ENCODE measurements at regions not wholly inside any gene's neighbourhood (a gene's known extent, or its start where the extent isn't known, plus 50 kb on each side); places are given as distances from the start of the nearest gene placed in this dataset.
A peak's percentile ranks its signal among the peaks of the same experiment; 100 is the strongest.

DNA sequence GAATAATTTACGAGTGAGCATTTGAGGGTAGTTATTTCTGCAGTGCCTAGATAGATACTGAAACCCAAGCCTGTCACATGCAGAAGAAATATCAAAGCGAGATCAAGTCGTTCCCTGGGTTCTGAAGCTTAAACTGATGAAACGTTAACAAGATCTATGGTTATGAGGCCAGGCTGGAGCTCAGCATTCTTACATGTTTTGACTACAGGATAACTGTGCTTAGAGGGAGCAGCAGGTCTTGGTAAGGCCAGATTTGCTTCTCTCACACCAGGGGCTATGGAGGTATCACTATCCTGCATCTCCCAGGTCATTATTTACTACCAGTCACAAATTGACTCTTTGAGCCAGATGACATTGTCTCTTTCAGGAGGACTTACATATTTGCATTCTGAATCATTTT is 1401.4 kb upstream of the PRMT6 start:
- DNase-seq, result no peak

DNA sequence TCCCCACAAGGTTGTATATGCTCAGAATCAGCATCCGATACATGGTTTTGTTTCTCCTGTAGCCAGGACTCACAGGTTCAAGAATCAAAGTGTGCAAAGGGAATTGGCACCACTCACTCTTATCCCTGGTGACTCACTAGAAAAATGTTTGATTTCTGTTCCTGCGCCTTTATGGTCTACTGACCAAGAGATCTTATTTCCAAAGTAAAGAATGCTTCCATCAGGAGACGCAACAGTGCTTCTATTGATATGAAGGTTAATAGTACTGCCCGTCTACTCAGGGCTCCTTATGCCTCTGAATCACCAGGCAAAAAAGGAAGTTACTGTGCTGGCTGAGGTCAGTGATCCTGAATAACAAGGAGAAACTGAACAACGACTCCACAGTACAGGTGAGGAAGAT is 1392.0 kb upstream of the PRMT6 start:
- DNase-seq, result no peak

DNA sequence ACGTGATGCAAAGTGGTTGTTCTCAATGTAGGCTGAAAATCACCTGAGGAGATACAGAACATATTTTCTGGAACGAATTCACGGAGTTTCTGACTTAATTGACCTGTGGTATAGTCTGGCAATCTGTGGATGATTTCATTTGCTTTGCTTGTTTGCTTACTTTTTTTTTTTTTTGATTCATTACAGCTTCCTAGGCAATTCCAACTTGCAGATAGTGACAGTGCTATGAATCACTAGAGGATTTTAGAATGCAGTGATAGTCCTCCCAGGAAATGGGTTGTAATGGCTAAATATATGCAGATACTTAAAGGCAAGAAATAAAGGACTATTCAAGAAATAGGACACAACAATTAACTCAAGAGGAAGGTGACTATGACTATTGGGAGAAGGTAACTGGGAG is 1378.1 kb upstream of the PRMT6 start:
- DNase-seq, result no peak

DNA sequence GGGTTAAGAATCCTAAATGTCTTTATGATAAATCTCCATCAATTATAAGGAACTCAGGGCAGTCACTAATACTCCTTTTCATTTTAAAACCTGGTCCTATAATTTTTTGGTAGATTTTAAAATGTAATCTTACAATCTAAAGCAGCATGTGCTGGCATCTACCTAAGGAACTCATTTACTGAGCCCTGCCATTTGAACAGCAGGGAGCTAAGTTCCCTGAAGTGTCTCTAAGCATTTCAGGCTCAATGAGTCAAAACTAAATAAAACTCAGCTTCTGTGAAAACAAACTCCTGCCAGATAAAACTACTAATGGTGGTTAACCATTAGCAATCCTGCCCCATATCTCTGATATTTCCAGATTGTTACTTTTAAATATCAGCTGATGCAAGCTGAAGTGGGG is 1371.8 kb upstream of the PRMT6 start:
- DNase-seq, result no peak

- DNase-seq, result no peak
Measured at GRCh38 chr1:105686026-105686425, 1370.4 kb upstream of the PRMT6 start.

DNA sequence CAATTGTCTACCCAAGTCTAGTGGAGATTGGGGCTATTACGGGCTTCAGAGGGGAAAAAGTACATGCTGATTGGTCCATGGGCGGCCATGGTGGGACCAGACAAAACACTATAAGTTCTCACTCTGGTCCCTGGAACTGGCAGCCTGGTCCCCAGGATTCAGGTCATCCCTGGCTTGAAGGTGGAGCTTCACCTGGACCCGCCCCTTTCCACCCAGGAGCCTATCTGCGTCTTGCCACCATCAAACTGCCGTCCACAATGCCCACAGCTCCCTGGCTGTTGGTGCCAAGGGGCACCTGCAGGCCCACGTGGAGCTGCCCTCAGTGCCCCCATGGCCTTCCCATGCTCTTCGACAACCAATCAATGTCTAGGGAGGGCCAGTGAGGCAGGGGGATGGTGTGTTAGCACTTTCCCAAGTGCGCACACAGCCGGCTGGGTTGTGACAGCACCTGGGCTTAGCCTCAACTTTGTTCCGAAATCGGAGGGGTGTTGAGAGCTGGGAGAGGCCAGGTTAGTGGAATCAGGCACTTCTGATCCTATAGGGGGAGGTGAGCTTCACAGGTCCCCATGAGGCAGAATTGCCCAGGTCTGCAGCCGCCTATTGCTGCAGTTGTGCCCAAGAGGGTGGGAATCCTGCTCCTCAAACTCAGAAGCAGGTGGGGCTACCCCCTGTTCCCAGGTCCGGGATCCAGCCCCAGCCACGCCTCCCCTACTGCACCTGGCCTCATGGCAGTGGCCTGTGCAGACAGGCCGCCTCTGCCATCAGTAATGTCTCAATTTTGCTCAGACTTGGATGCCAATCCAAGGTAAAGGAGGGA is 1369.4 kb upstream of the PRMT6 start:
- no peak for DNase-seq

- no peak for DNase-seq
Measured at GRCh38 chr1:105700723-105701122, 1355.8 kb upstream of the PRMT6 start.

GRCh38 chr1:105724286-105724685 is 1332.2 kb upstream of the PRMT6 start:
- no peak for DNase-seq

DNA sequence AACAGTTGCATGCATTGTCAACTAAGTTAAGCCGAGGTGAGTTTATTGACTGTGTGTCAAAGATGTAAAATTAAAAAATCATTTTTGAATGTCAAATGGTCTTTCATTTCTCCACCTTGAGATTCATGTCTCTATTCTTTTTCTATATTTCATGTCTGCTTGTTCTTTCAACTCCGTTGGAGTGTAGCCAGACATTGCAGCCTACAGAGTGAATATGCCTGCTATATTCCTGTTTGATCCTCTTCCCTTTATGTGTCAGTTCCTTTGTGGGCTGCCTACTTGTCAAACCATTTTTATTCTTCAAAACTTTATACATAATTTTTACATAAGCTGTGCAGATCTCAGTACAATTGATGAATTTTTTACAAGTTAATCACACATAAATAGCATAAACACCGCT is 1325.8 kb upstream of the PRMT6 start:
- no peak for DNase-seq

DNA sequence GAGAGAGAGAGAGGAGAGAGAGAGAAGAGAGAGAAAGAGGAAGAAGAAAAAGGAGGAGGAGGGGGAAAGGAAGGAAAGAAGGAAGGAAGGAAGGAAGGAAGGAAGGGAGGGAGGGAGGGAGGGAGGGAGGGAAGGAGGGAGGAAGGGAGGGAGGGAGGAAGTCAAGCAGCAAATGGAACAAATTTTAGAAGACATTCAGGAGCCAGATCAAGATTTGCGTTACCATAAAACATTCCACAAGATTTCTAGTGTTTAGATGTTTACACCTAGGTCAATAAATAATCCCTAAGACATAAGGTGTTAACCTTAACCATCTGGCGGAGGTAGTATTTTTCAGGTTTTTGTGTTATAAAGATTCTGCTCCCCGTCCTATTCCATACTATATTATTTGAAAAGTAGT is 1320.1 kb upstream of the PRMT6 start:
- DNase-seq, result no peak

GRCh38 chr1:105779727-105780126 is 1276.7 kb upstream of the PRMT6 start:
- DNase-seq, result no peak

DNA sequence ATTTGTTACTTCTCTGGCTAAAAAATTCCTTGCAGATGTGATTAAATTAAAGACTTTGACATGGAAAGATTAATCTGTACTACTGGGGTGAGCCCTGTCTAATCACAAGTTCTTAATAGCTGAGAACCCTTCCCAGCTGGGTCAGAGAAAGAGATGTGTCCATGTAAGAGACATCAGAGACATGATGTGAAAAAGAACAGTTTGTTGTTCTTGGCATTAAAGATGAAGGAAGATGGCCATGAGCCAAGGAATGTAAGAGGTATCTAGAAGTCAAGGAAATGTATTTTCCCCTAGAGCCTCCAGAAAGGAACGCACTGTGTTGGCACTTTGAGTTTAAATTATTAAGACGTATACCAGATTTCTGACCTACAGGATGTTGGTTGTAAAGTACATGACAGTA is 1271.5 kb upstream of the PRMT6 start:
- no peak for DNase-seq

DNA sequence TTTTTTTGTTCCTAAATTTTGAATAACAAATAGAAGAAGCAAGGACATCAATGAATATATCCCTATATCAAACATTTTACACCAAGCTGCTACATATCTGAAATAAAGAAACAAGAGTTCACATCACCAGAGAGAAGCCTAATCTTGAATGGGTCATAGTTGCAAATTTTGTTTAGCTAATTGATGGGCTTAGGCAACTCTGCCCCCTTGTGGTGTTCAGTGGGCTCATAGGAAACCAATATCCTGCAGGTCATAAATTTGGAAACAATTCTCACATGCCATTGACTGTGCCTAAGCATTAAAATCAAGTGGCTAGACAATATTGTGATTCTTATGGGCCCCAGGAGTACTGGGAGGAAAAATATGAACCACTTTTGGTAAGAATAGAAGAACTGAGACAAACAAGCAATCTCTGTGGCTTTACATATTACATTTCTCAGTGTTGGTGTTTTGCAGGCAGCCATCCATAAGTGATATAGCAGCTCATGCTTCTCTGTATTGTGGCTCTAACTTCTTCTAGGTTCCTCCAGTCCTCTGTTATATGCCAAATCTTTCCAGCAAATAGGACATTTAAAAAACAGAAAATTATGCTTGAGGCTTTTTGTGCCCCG is 1262.8 kb upstream of the PRMT6 start:
- peak; percentile 69 for DNase-seq

DNA sequence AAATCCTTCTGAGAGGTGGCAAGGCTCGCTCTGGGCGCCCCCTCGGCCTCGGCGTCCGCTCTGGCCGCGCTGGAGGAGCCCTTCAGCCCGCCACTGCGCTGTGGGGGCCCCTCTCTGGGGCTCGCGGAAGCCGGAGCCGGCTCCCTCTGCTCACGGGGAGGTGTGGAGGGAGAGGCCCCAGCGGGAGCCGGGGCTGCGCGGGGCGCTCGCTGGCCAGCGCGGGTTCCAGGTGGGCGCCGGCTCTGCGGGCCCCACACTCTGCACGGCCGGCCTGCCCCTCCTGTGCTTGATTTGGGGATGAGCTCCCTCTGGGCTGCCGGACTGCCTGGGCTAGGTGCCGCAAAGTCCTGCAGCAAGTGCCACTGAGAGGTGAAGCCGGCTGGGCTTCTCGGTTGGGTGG is 1260.7 kb upstream of the PRMT6 start:
- DNase-seq, result no peak

- DNase-seq, result peak; percentile 8
Measured at GRCh38 chr1:105830571-105831146, 1225.8 kb upstream of the PRMT6 start.

DNA sequence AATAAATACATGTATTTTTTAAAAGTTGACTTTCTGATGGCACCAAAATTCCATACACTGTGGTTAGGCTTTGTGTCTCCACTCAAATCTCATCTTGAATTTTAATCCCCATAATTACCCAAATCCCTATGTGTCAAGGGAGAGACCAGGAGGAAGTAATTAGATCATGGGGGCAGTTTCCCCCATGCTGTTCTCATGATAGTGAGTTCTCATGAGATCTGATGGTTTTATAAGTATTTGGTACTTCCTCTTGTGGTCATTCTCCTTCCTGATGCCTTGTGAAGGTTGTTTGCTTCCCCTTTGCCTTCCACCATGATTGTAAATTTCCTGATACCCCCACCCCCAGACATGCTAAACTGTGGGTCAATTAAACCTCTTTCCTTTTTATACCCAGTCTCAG is 1218.4 kb upstream of the PRMT6 start:
- no peak for DNase-seq

GRCh38 chr1:105865546-105865945 is 1190.9 kb upstream of the PRMT6 start:
- no peak for DNase-seq

DNA sequence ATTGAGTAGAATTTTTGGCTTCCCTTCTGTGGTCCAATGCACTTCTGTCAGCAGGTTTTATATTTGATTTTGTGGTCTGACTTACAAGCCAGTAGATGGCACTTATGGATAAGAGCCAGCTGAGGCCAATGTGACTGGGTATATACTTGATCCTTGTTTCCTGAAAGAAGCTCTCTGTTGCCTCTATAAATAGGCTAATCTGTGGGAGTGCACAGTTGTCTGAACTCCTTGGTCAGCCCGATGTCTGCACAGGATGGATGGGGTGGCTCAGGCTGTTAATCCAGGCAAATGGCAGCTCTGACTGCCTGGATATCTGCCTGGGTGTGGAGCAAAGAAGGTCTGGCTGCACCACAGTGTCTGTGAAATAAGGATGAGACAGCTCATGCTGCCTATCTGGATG is 1183.7 kb upstream of the PRMT6 start:
- DNase-seq, result no peak

GRCh38 chr1:105874621-105875020 is 1181.9 kb upstream of the PRMT6 start:
- no peak for DNase-seq

- DNase-seq, result no peak
Measured at GRCh38 chr1:105886309-105886708, 1170.2 kb upstream of the PRMT6 start.

DNA sequence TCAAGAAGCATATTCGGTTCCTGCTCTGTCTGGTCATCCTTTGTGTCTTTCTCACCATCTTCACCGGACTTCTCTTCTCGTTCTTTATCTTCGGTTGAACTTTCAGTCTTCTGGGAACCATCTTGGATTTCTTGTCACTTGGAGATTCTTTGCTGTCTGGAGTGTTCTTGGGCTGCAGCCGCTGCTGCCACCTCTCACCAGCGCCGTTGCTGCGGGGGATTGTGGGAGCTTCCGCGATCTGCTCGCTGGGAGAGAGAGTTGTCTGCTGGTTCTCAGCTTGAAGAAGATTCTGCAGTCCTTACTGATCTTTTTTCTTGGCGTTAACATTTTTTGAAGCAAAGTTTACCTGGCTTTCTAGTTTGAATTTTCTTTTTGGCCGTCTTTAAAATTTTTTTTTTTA is 1165.2 kb upstream of the PRMT6 start:
- no peak for DNase-seq

GRCh38 chr1:105894006-105894405 is 1162.5 kb upstream of the PRMT6 start:
- DNase-seq, result no peak

DNA sequence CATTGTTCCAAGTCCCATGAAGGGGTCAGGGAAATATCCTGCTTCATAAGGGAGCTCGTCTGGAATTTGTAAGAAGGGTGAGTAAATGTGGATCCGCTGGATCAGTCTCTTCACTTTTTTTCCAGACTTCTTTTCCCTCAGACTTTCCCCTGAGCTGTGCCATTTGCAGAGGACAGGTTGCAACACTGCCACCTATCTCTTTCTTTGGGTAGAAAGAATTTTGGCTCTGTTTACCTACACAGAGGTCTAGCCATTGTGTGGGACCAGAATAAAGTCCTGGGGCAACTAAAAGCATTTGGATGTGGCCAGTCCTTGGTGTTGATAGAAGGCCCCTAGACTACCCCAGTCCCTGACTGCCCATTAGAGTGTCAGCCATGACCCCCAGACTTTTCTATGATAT is 1146.7 kb upstream of the PRMT6 start:
- no peak for DNase-seq

DNA sequence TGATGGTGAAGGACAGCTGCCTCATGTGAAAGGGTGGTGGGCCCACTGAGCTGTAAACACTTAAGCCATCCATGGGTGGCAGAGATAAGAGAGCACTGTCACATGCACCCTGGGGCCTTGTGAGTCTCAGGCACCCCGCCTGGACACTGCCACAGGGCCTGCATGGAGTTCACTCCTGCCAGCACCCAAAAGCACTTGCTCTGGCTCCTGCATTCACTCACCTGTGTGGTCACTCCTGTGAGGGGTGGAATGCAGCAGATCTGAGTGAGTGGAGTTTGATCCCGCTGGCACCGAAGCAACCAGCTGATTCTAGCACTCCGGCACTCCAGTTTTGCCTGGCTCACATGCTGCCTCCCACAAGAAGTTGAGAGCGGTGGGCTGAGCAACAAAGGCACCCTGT is 1142.1 kb upstream of the PRMT6 start:
- no peak for DNase-seq

DNA sequence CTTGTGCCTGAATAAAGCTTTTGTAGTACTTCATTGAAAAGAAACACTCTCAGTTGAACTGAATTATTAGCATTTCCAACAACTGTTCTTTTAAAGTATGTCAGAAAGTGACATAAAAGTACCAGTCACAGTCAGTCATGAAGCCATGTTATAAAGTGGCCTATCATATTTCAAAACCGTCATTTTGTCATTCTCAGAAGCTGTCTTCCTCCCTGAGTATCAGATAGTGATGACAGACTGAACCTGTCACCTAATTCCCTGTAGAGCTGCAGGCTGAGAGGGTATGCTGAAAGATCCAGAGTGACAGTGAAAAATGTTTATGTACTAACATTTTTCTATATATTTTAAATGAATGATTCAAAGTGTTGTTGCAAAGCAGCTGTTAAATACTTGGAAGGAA is 1121.7 kb upstream of the PRMT6 start:
- no peak for DNase-seq

All from hematopoietic multipotent progenitor cell treated with erythropoietin and hydrocortisone succinate and interleukin-3 and kit ligand, for 6 days (in vitro differentiated cells).